Activated CD4-positive, alpha-beta T cell treated with anti-CD3 and anti-CD28 coated beads for 4 hours (primary cell): ENCODE measurements at regions not wholly inside any gene's neighbourhood (a gene's known extent, or its start where the extent isn't known, plus 50 kb on each side); places are given as distances from the start of the nearest gene placed in this dataset.
"Not testable (repeated sequence)": the region's sequence is repeated elsewhere in the genome, so short reads cannot be mapped to it uniquely, and the experiment has no call there.

ENCODE experiments used
- DNase-seq, 2 donors: peaks; one replicate each; pipeline ENCODE4 v3.0.0-alpha.2; 2020

GRCh38 chr13:110044551-110045111 is 258.2 kb upstream of the IRS2 start:
- no peak for DNase-seq

GRCh38 chr13:110042253-110042950 is 256.0 kb upstream of the IRS2 start:
- DNase-seq = no peak

DNA sequence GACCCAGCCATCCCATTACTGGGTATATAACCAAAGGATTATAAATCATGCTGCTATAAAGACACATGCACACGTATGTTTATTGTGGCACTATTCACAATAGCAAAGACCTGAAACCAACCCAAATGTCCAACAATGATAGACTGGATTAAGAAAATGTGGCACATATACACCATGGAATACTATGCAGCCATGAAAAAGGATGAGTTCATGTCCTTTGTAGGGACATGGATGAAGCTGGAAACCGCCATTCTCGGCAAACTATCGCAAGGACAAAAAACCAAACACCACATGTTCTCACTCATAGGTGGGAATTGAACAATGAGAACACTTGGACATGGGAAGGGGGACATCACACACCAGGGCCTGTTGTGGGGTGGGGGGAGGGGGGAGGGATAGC is 255.3 kb upstream of the IRS2 start:
- not testable (repeated sequence) for DNase-seq

- no peak for DNase-seq
Measured at GRCh38 chr13:110037925-110038573, 251.7 kb upstream of the IRS2 start.

GRCh38 chr13:110036060-110036459 is 249.7 kb upstream of the IRS2 start:
- no peak for DNase-seq

DNA sequence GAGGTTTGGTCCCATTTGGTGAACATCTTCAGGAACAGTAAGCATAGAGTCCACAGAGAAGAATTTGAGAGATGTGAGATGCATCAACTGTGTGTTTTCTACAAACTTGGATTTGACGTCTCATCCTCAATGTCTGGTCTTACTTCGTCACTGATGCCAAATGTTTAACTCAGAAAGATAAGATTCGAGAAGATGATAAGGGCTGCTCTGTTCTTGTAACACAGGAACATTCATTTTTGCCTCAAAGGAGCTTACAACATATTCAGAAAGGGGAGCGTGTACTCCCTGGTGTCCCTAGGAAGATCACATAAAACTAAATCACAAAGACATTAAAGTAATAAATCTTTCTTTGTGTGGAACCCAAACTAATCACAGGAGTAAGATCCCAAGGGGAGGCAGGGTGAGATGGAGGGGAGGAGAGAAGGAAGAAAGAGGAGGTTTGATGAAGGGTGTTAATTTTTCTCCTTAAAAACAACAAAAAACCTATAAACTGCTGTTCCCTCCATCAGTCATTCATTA is 247.7 kb upstream of the IRS2 start:
- DNase-seq = no peak

GRCh38 chr13:110032969-110033368 is 246.6 kb upstream of the IRS2 start:
- DNase-seq = no peak

DNA sequence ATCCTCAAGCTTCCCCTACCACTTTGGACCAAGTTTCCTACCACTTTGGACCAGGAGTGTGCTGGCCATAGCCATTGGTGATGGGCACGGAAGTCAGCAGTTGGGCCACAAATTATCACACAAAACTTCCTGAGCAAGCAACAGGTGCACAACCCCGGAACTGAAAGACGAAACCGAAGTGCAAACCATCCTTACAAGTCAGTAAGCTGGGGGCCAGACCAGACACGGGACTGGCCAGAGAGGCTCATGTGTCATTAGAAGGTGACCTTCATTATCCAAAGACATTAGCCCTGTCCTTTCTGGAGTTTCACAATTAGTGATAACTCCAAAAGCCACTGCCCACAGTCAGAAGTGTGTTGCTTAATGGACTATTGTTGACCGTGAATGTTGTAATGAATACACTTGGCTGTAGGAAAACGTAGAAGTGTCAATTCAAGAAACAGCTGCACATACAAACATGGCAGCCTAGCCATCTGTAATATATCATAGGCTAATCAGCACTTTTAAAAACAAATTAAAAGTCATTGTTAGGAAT is 244.1 kb upstream of the IRS2 start:
- no peak for DNase-seq

- DNase-seq = no peak
Measured at GRCh38 chr13:110028838-110029621, 242.6 kb upstream of the IRS2 start.

DNA sequence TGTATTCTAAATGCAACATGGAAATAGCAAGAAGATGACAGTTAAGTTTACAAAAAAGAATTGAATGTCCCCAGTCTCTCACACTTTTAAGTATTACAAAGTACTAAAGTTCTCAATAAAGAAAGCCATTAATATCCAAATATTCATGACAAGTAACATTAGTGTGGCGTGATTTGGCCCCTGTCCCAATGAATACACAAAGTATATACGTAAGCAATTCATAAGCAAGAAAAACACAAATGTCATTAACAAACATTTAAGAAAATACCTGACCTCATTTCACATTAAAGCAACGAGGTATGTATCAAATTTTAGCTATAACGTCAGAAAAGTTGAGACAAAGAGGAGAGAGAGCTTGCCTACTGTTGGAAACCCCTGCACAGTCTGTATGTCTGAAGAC is 241.9 kb upstream of the IRS2 start:
- no peak for DNase-seq

DNA sequence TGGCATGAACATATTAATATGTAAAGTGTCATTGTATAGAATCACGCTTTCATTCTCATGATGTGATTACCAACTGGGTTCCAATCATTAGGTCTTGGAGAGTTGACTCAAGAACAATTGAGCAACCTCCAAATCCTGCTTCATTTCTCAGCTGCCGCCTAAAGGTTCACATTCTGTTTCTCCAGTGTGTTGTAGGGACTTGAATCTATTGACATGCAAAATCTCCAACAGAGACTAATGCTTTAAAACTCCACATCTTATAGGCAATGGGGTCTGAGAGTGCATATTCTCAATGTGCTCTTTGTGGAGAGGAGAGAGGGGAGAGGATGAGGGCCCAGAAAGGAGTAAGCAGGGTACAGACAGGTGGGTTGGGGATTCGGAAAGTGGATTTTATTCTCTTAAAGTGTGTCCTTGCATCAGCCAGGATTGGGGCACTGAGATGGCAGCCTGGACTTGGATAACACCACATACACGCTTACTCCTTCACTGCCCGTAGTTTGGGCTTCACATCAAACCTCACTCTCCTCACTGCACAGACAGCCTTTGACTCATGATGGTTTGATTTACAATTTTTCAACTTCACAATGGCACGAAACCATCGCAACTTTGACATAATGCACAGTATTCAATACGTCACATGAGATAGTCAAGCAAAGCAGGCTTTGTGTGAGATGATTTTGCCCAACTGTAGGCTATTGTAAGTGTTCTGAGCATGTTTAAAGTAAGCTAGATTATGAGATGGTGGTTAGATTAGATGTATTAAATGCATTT is 241.3 kb upstream of the IRS2 start:
- no peak for DNase-seq

DNA sequence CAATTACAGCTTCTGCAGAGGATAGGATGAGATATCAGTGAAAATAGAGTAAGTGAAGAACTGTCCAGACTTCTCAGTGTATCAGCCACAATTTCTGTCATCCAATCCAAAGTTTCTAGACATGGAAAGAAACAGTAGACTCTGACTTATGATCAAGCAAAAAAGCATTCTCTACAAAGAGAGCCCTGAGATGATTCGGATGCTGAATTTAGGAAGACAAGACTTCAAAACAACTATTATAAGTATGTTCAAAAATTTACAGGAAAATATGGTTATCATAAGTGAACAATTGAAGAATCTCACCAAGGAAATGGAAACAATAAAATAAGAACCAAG is 238.2 kb upstream of the IRS2 start:
- no peak for DNase-seq

GRCh38 chr13:110023729-110024644 is 237.6 kb upstream of the IRS2 start:
- no peak for DNase-seq

GRCh38 chr13:110018009-110018408 is 231.6 kb upstream of the IRS2 start:
- DNase-seq = no peak

DNA sequence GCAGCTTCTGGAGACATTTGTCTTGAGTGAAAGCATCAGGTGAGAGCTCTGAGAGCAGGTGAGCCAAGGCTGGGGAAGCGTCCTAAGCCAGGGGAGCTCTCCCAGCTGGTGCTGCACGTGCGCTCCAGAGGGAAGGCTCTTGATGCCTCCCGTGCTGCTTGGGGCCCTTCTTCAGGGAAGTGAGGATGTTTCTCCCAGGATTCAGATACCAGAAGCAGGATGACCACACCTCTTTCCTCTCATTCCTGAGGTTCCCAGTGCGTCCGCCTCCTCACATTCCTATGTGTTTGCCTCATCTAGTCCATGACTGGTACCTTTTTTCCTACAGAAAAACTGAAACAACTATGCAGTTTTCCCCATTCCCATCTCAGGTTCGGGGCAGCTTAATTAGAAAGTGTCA is 231.0 kb upstream of the IRS2 start:
- no peak for DNase-seq

DNA sequence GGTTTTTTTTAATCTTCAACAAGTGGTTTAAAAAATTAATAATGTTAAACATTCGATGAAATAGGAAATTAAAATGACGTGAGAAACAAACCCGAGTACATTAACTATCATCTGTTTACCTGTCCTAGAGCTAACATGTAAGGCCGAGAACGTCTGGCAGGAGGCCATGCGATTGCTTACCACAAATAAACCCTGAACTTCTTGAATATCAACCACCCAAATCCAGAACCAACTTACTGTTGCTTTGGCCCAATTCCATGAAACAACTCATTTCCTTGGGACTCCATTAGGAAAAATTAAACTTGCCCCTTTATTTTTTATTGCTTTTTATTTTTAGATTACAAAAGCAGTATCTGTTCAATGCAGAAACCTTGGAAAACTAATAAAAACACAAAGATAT is 228.9 kb upstream of the IRS2 start:
- DNase-seq = no peak

- no peak for DNase-seq
Measured at GRCh38 chr13:110014719-110015118, 228.3 kb upstream of the IRS2 start.

GRCh38 chr13:110012102-110012739 is 225.8 kb upstream of the IRS2 start:
- DNase-seq = no peak

- no peak for DNase-seq
Measured at GRCh38 chr13:110010404-110011138, 224.2 kb upstream of the IRS2 start.

GRCh38 chr13:110008816-110009215 is 222.4 kb upstream of the IRS2 start:
- DNase-seq = no peak
